ENCODE measurements at regions not wholly inside any gene's neighbourhood (a gene's known extent, or its start where the extent isn't known, plus 50 kb on each side); places are given as distances from the start of the nearest gene placed in this dataset.

GRCh38 chr5:58133631-58134296 is 326.1 kb downstream of the PLK2 start:
- Mint-ChIP-seq H3K9me3 (no peaks in the 10 kb centered on the region), H3K36me3 (no peaks in the 10 kb centered on the region), H3K27ac (no peak overlapping the region)
- ATAC-seq: no peak
- no peak for DNase-seq (ENCODE audit: low spot score in 2 of 2)

GRCh38 chr5:58133216-58133615 is 326.7 kb downstream of the PLK2 start:
- no peak for DNase-seq (ENCODE audit: low spot score in 2 of 2)
- H3K9me3 Mint-ChIP-seq: no peaks in the 10 kb centered on the region
- H3K36me3 Mint-ChIP-seq: no peaks in the 10 kb centered on the region
- ATAC-seq: no peak
- H3K27ac Mint-ChIP-seq: no peak overlapping the region

- no peak overlapping the region for H3K27ac Mint-ChIP-seq
- no peaks in the 10 kb centered on the region for H3K9me3 Mint-ChIP-seq
- DNase-seq (ENCODE audit: low spot score in 2 of 2) (no peak), ATAC-seq (no peak)
- H3K36me3 Mint-ChIP-seq: no peaks in the 10 kb centered on the region
Measured at GRCh38 chr5:58127255-58128220, 332.3 kb downstream of the PLK2 start.

GRCh38 chr5:58123501-58123900 is 336.4 kb downstream of the PLK2 start:
- DNase-seq (ENCODE audit: low spot score in 2 of 2) (no peak), ATAC-seq (no peak)
- H3K27ac Mint-ChIP-seq: no peak overlapping the region
- no peaks in the 10 kb centered on the region for H3K9me3 Mint-ChIP-seq
- H3K36me3 Mint-ChIP-seq: no peaks in the 10 kb centered on the region

GRCh38 chr5:58122848-58123392 is 337.0 kb downstream of the PLK2 start:
- Mint-ChIP-seq H3K9me3 (no peaks in the 10 kb centered on the region), H3K27ac (no peak overlapping the region), H3K36me3 (no peaks in the 10 kb centered on the region)
- no peak for ATAC-seq
- no peak for DNase-seq (ENCODE audit: low spot score in 2 of 2)

GRCh38 chr5:58122157-58122556 is 337.7 kb downstream of the PLK2 start:
- no peaks in the 10 kb centered on the region for H3K9me3 Mint-ChIP-seq

GRCh38 chr5:58121391-58121790 is 338.5 kb downstream of the PLK2 start:
- no peak for ATAC-seq

More at GRCh38 chr5:58122157-58122556, 337.7 kb downstream of the PLK2 start:
- DNase-seq (ENCODE audit: low spot score in 2 of 2) (no peak), ATAC-seq (no peak)
- Mint-ChIP-seq H3K27ac (no peak overlapping the region), H3K36me3 (no peaks in the 10 kb centered on the region)

GRCh38 chr5:58117542-58117941 is 342.3 kb downstream of the PLK2 start:
- no peaks in the 10 kb centered on the region for H3K36me3 Mint-ChIP-seq
- no peaks in the 10 kb centered on the region for H3K9me3 Mint-ChIP-seq
- DNase-seq (ENCODE audit: low spot score in 2 of 2) (no peak), ATAC-seq (no peak)
- no peak overlapping the region for H3K27ac Mint-ChIP-seq

More at GRCh38 chr5:58121391-58121790, 338.5 kb downstream of the PLK2 start:
- Mint-ChIP-seq H3K27ac (no peak overlapping the region), H3K9me3 (no peaks in the 10 kb centered on the region), H3K36me3 (no peaks in the 10 kb centered on the region)
- no peak for DNase-seq (ENCODE audit: low spot score in 2 of 2)

GRCh38 chr5:58116346-58116745 is 343.5 kb downstream of the PLK2 start:
- DNase-seq (ENCODE audit: low spot score in 2 of 2) (no peak), ATAC-seq (no peak)
- Mint-ChIP-seq H3K27ac (no peak overlapping the region), H3K9me3 (no peaks in the 10 kb centered on the region), H3K36me3 (no peaks in the 10 kb centered on the region)

GRCh38 chr5:58115811-58116210 is 344.1 kb downstream of the PLK2 start:
- ATAC-seq (no peak), DNase-seq (ENCODE audit: low spot score in 2 of 2) (no peak)
- Mint-ChIP-seq H3K27ac (no peak overlapping the region), H3K9me3 (no peaks in the 10 kb centered on the region), H3K36me3 (no peaks in the 10 kb centered on the region)

GRCh38 chr5:58114324-58114723 is 345.6 kb downstream of the PLK2 start:
- no peak for DNase-seq (ENCODE audit: low spot score in 2 of 2)
- no peak for ATAC-seq
- H3K9me3 Mint-ChIP-seq: no peaks in the 10 kb centered on the region
- H3K27ac Mint-ChIP-seq: no peak overlapping the region
- no peaks in the 10 kb centered on the region for H3K36me3 Mint-ChIP-seq

GRCh38 chr5:58113172-58113571 is 346.7 kb downstream of the PLK2 start:
- DNase-seq (ENCODE audit: low spot score in 2 of 2) (no peak), ATAC-seq (no peak)
- H3K36me3 Mint-ChIP-seq: no peaks in the 10 kb centered on the region
- no peak overlapping the region for H3K27ac Mint-ChIP-seq
- no peaks in the 10 kb centered on the region for H3K9me3 Mint-ChIP-seq

- no peaks in the 10 kb centered on the region for H3K9me3 Mint-ChIP-seq
- ATAC-seq: no peak
- H3K36me3 Mint-ChIP-seq: no peaks in the 10 kb centered on the region
- DNase-seq (ENCODE audit: low spot score in 2 of 2): no peak
- no peak overlapping the region for H3K27ac Mint-ChIP-seq
Measured at GRCh38 chr5:58108511-58108910, 351.4 kb downstream of the PLK2 start.

- Mint-ChIP-seq H3K27ac (no peak overlapping the region), H3K36me3 (peaks cover 0 to 5% of the 10 kb centered on the region in 2 donors), H3K9me3 (peaks cover 4 to 6% of the 10 kb centered on the region in 2 donors)
- ATAC-seq (no peak), DNase-seq (ENCODE audit: low spot score in 2 of 2) (no peak)
Measured at GRCh38 chr5:58107704-58108103, 352.2 kb downstream of the PLK2 start.

GRCh38 chr5:58106754-58107410 is 353.0 kb downstream of the PLK2 start:
- peaks cover 0 to 5% of the 10 kb centered on the region in 2 donors for H3K36me3 Mint-ChIP-seq
- peaks cover 4 to 8% of the 10 kb centered on the region in 2 donors for H3K9me3 Mint-ChIP-seq
- ATAC-seq: no peak
- no peak for DNase-seq (ENCODE audit: low spot score in 2 of 2)
- no peak overlapping the region for H3K27ac Mint-ChIP-seq

- ATAC-seq: no peak
- Mint-ChIP-seq H3K36me3 (peaks cover 0 to 5% of the 10 kb centered on the region in 2 donors), H3K9me3 (peaks cover 4 to 8% of the 10 kb centered on the region in 2 donors), H3K27ac (no peak overlapping the region)
- no peak for DNase-seq (ENCODE audit: low spot score in 2 of 2)
Measured at GRCh38 chr5:58105836-58106235, 354.1 kb downstream of the PLK2 start.

GRCh38 chr5:58099257-58099656 is 360.6 kb downstream of the PLK2 start:
- H3K27ac Mint-ChIP-seq: no peak overlapping the region
- peaks cover 8% of the 10 kb centered on the region in 2 donors for H3K9me3 Mint-ChIP-seq
- DNase-seq (ENCODE audit: low spot score in 2 of 2): no peak
- peaks cover 0 to 5% of the 10 kb centered on the region in 2 donors for H3K36me3 Mint-ChIP-seq
- no peak for ATAC-seq
